Activated B cell treated with CpG ODN at 0.5 μM for 24 hours (primary cell): ENCODE measurements at regions not wholly inside any gene's neighbourhood (a gene's known extent, or its start where the extent isn't known, plus 50 kb on each side); places are given as distances from the start of the nearest gene placed in this dataset.

Source experiments
- ATAC-seq: fragments of 200-7000 bp; cut with Tn5 transposase; one replicate; pipeline ENCODE4 v1.10.0; 2021; ENCODE audit warnings: low read depth, mild to moderate bottlenecking, moderate library complexity
- CTCF ChIA-PET: fragments of 350-600 bp; sonication (Branson Sonifier 250); formaldehyde crosslinking; loops from one replicate; lab custom pipeline; 2021; ENCODE audit warnings: antibody characterized with exemption; lab: Charles Lee
- POLR2A ChIA-PET: fragments of 350-600 bp; sonication (Branson Sonifier 250); formaldehyde crosslinking; loops from one replicate; lab custom pipeline; 2021; ENCODE audit warnings: antibody characterized with exemption; lab: Charles Lee
- DNase-seq: peaks from one replicate; pipeline ENCODE4 v3.0.0; 2022
- H3K27ac Mint-ChIP-seq: one replicate; pipeline ENCODE4 v1.8.0; 2020; ENCODE audit warnings: mixed read lengths
- H3K27me3 Mint-ChIP-seq: one replicate; pipeline ENCODE4 v1.8.0; 2021; ENCODE audit warnings: mixed read lengths
- H3K36me3 Mint-ChIP-seq: one replicate; pipeline ENCODE4 v1.8.0; 2021; ENCODE audit warnings: low read depth, mixed read lengths
- H3K4me1 Mint-ChIP-seq: one replicate; pipeline ENCODE4 v1.8.0; 2021; ENCODE audit warnings: mixed read lengths
- H3K4me3 Mint-ChIP-seq: one replicate; pipeline ENCODE4 v1.8.0; 2020; ENCODE audit warnings: mild to moderate bottlenecking, mixed read lengths
- H3K9me3 Mint-ChIP-seq: one replicate; pipeline ENCODE4 v1.8.0; 2020; ENCODE audit warnings: mixed read lengths
- CTCF ChIP-seq: fragments of 200-600 bp; IDR thresholded peaks from one replicate; pipeline ENCODE4 v1.8.0; 2022; ENCODE audit warnings: antibody characterized with exemption, mild to moderate bottlenecking
- intact Hi-C: fragments of 100-400 bp; cut with micrococcal nuclease; formaldehyde crosslinking; loops from one replicate; pipeline ENCODE4 v1.15.1; 2024

GRCh38 chr20:59443550-59443949 lies 143.1 kb downstream of the EDN3 start:
- intact Hi-C loops: no loop called here
- no peak overlapping the region for H3K4me3 Mint-ChIP-seq
- no peaks in the 10 kb centered on the region for H3K36me3 Mint-ChIP-seq
- ChIA-PET CTCF (no interaction called here), POLR2A (no interaction called here)
- no peaks in the 10 kb centered on the region for H3K9me3 Mint-ChIP-seq
- no peak for TF ChIP-seq CTCF
- H3K27ac Mint-ChIP-seq: no peak overlapping the region
- H3K4me1 Mint-ChIP-seq: no peaks in the 10 kb centered on the region
- no peak for ATAC-seq
- DNase-seq: no peak
- H3K27me3 Mint-ChIP-seq: peaks cover 39% of the 10 kb centered on the region

- Mint-ChIP-seq H3K4me3 (no peak overlapping the region), H3K36me3 (no peaks in the 10 kb centered on the region), H3K4me1 (no peaks in the 10 kb centered on the region), H3K9me3 (no peaks in the 10 kb centered on the region), H3K27me3 (peaks cover 47% of the 10 kb centered on the region), H3K27ac (no peak overlapping the region)
- DNase-seq: no peak
- TF ChIP-seq CTCF: no peak
- POLR2A ChIA-PET: no interaction called here
- intact Hi-C loops: no loop called here
- CTCF ChIA-PET: no interaction called here
- no peak for ATAC-seq
Observed at GRCh38 chr20:59446376-59446775, 146.0 kb downstream of the EDN3 start.

GRCh38 chr20:59448196-59448595 lies 147.8 kb downstream of the EDN3 start:
- Mint-ChIP-seq H3K4me1 (no peaks in the 10 kb centered on the region), H3K9me3 (no peaks in the 10 kb centered on the region), H3K27ac (no peak overlapping the region), H3K36me3 (no peaks in the 10 kb centered on the region), H3K4me3 (no peak overlapping the region), H3K27me3 (peaks cover 38% of the 10 kb centered on the region)
- intact Hi-C loops: no loop called here
- ChIA-PET CTCF (no interaction called here), POLR2A (no interaction called here)
- DNase-seq (no peak), ATAC-seq (no peak)
- TF ChIP-seq CTCF: no peak

GRCh38 chr20:59448851-59449444 lies 148.5 kb downstream of the EDN3 start:
- DNase-seq: no peak
- Mint-ChIP-seq H3K4me1 (no peaks in the 10 kb centered on the region), H3K4me3 (no peak overlapping the region), H3K9me3 (no peaks in the 10 kb centered on the region), H3K27ac (no peak overlapping the region), H3K36me3 (no peaks in the 10 kb centered on the region), H3K27me3 (peaks cover 34% of the 10 kb centered on the region)
- no peak for ATAC-seq
- ChIA-PET POLR2A (no interaction called here), CTCF (no interaction called here)
- TF ChIP-seq CTCF: no peak
- intact Hi-C loops: no loop called here

- ATAC-seq (no peak), DNase-seq (no peak)
- POLR2A ChIA-PET: no interaction called here
- Mint-ChIP-seq H3K4me3 (no peak overlapping the region), H3K36me3 (no peaks in the 10 kb centered on the region), H3K4me1 (no peaks in the 10 kb centered on the region), H3K27me3 (peaks cover 22% of the 10 kb centered on the region), H3K27ac (no peak overlapping the region), H3K9me3 (no peaks in the 10 kb centered on the region)
- CTCF ChIA-PET: no interaction called here
- intact Hi-C loops: no loop called here
- TF ChIP-seq CTCF: no peak
Observed at GRCh38 chr20:59451066-59451630, 150.7 kb downstream of the EDN3 start.
